ENCODE measurements at regions not wholly inside any gene's neighbourhood (a gene's known extent, or its start where the extent isn't known, plus 50 kb on each side); places are given as distances from the start of the nearest gene placed in this dataset.
"Not testable (repeated sequence)": the region's sequence is repeated elsewhere in the genome, so short reads cannot be mapped to it uniquely, and the experiment has no call there.

- H3K27ac ChIP-seq (ENCODE audit: low read length), result no peak overlapping the region
- H3K9ac ChIP-seq (ENCODE audit: low read length in 2 of 2), result no peak overlapping the region
- H3K9me3 ChIP-seq (ENCODE audit: control insufficient read depth in 2 of 2, low read length in 2 of 2), result no peaks in the 10 kb centered on the region
- no peak overlapping the region for H3K4me3 ChIP-seq (ENCODE audit: low read length in 2 of 2)
- no peaks in the 10 kb centered on the region for H3K27me3 ChIP-seq (ENCODE audit: control insufficient read depth in 1 of 2, insufficient read depth in 2 of 2, low read length in 2 of 2)
- H3K36me3 ChIP-seq (ENCODE audit: control insufficient read depth in 2 of 2, insufficient read depth in 2 of 2, low read length in 2 of 2), result no peaks in the 10 kb centered on the region
- H3K4me1 ChIP-seq (ENCODE audit: control insufficient read depth, insufficient read depth, low read length), result no peaks in the 10 kb centered on the region
These were observed 150.0 kb upstream of the IGFBP3 start for GRCh38 chr7:46071076-46071475.

- Histone ChIP-seq H3K27ac (ENCODE audit: low read length) (no peak overlapping the region), H3K9ac (ENCODE audit: low read length in 2 of 2) (no peak overlapping the region), H3K4me3 (ENCODE audit: low read length in 2 of 2) (no peak overlapping the region), H3K27me3 (ENCODE audit: control insufficient read depth in 1 of 2, insufficient read depth in 2 of 2, low read length in 2 of 2) (no peaks in the 10 kb centered on the region), H3K36me3 (ENCODE audit: control insufficient read depth in 2 of 2, insufficient read depth in 2 of 2, low read length in 2 of 2) (no peaks in the 10 kb centered on the region), H3K9me3 (ENCODE audit: control insufficient read depth in 2 of 2, low read length in 2 of 2) (no peaks in the 10 kb centered on the region), H3K4me1 (ENCODE audit: control insufficient read depth, insufficient read depth, low read length) (no peaks in the 10 kb centered on the region)
These were observed 147.1 kb upstream of the IGFBP3 start for GRCh38 chr7:46068159-46068558.

GRCh38 chr7:46059308-46060020, 138.4 kb upstream of the IGFBP3 start:
- Histone ChIP-seq H3K4me3 (ENCODE audit: low read length in 2 of 2) (no peak overlapping the region), H3K4me1 (ENCODE audit: control insufficient read depth, insufficient read depth, low read length) (no peaks in the 10 kb centered on the region), H3K27ac (ENCODE audit: low read length) (no peak overlapping the region), H3K9ac (ENCODE audit: low read length in 2 of 2) (no peak overlapping the region), H3K9me3 (ENCODE audit: control insufficient read depth in 2 of 2, low read length in 2 of 2) (no peaks in the 10 kb centered on the region), H3K27me3 (ENCODE audit: control insufficient read depth in 1 of 2, insufficient read depth in 2 of 2, low read length in 2 of 2) (no peaks in the 10 kb centered on the region), H3K36me3 (ENCODE audit: control insufficient read depth in 2 of 2, insufficient read depth in 2 of 2, low read length in 2 of 2) (no peaks in the 10 kb centered on the region)

GRCh38 chr7:46058086-46058823, 137.2 kb upstream of the IGFBP3 start:
- no peaks in the 10 kb centered on the region for H3K27me3 ChIP-seq (ENCODE audit: control insufficient read depth in 1 of 2, insufficient read depth in 2 of 2, low read length in 2 of 2)
- H3K36me3 ChIP-seq (ENCODE audit: control insufficient read depth in 2 of 2, insufficient read depth in 2 of 2, low read length in 2 of 2), result no peaks in the 10 kb centered on the region
- no peaks in the 10 kb centered on the region for H3K4me1 ChIP-seq (ENCODE audit: control insufficient read depth, insufficient read depth, low read length)
- H3K9ac ChIP-seq (ENCODE audit: low read length in 2 of 2), result no peak overlapping the region
- no peak overlapping the region for H3K4me3 ChIP-seq (ENCODE audit: low read length in 2 of 2)
- no peaks in the 10 kb centered on the region for H3K9me3 ChIP-seq (ENCODE audit: control insufficient read depth in 2 of 2, low read length in 2 of 2)
- no peak overlapping the region for H3K27ac ChIP-seq (ENCODE audit: low read length)

GRCh38 chr7:46054915-46055314, 133.8 kb upstream of the IGFBP3 start:
- Histone ChIP-seq H3K4me3 (ENCODE audit: low read length in 2 of 2) (no peak overlapping the region), H3K36me3 (ENCODE audit: control insufficient read depth in 2 of 2, insufficient read depth in 2 of 2, low read length in 2 of 2) (no peaks in the 10 kb centered on the region), H3K27me3 (ENCODE audit: control insufficient read depth in 1 of 2, insufficient read depth in 2 of 2, low read length in 2 of 2) (no peaks in the 10 kb centered on the region), H3K27ac (ENCODE audit: low read length) (no peak overlapping the region), H3K4me1 (ENCODE audit: control insufficient read depth, insufficient read depth, low read length) (no peaks in the 10 kb centered on the region), H3K9ac (ENCODE audit: low read length in 2 of 2) (no peak overlapping the region), H3K9me3 (ENCODE audit: control insufficient read depth in 2 of 2, low read length in 2 of 2) (no peaks in the 10 kb centered on the region)

GRCh38 chr7:46054272-46054671, 133.2 kb upstream of the IGFBP3 start:
- Histone ChIP-seq H3K27ac (ENCODE audit: low read length) (no peak overlapping the region), H3K9me3 (ENCODE audit: control insufficient read depth in 2 of 2, low read length in 2 of 2) (no peaks in the 10 kb centered on the region), H3K27me3 (ENCODE audit: control insufficient read depth in 1 of 2, insufficient read depth in 2 of 2, low read length in 2 of 2) (no peaks in the 10 kb centered on the region), H3K4me1 (ENCODE audit: control insufficient read depth, insufficient read depth, low read length) (no peaks in the 10 kb centered on the region), H3K9ac (ENCODE audit: low read length in 2 of 2) (no peak overlapping the region), H3K4me3 (ENCODE audit: low read length in 2 of 2) (no peak overlapping the region), H3K36me3 (ENCODE audit: control insufficient read depth in 2 of 2, insufficient read depth in 2 of 2, low read length in 2 of 2) (no peaks in the 10 kb centered on the region)

- Histone ChIP-seq H3K9me3 (ENCODE audit: control insufficient read depth in 2 of 2, low read length in 2 of 2) (no peaks in the 10 kb centered on the region), H3K36me3 (ENCODE audit: control insufficient read depth in 2 of 2, insufficient read depth in 2 of 2, low read length in 2 of 2) (no peaks in the 10 kb centered on the region), H3K27ac (ENCODE audit: low read length) (no peak overlapping the region), H3K9ac (ENCODE audit: low read length in 2 of 2) (no peak overlapping the region), H3K27me3 (ENCODE audit: control insufficient read depth in 1 of 2, insufficient read depth in 2 of 2, low read length in 2 of 2) (no peaks in the 10 kb centered on the region), H3K4me1 (ENCODE audit: control insufficient read depth, insufficient read depth, low read length) (peaks cover 2% of the 10 kb centered on the region), H3K4me3 (ENCODE audit: low read length in 2 of 2) (peak overlapping the region in 1 of 2 donors; percentile 15)
These were observed 126.5 kb upstream of the IGFBP3 start for GRCh38 chr7:46047581-46047980.

GRCh38 chr7:46043338-46043737, 122.3 kb upstream of the IGFBP3 start:
- H3K27me3 ChIP-seq (ENCODE audit: control insufficient read depth in 1 of 2, insufficient read depth in 2 of 2, low read length in 2 of 2); H3K27ac ChIP-seq (ENCODE audit: low read length); H3K4me3 ChIP-seq (ENCODE audit: low read length in 2 of 2); H3K36me3 ChIP-seq (ENCODE audit: control insufficient read depth in 2 of 2, insufficient read depth in 2 of 2, low read length in 2 of 2); H3K4me1 ChIP-seq (ENCODE audit: control insufficient read depth, insufficient read depth, low read length); H3K9me3 ChIP-seq (ENCODE audit: control insufficient read depth in 2 of 2, low read length in 2 of 2); H3K9ac ChIP-seq (ENCODE audit: low read length in 2 of 2): not testable (repeated sequence)

- H3K9me3 ChIP-seq (ENCODE audit: control insufficient read depth in 2 of 2, low read length in 2 of 2); H3K36me3 ChIP-seq (ENCODE audit: control insufficient read depth in 2 of 2, insufficient read depth in 2 of 2, low read length in 2 of 2); H3K9ac ChIP-seq (ENCODE audit: low read length in 2 of 2); H3K27me3 ChIP-seq (ENCODE audit: control insufficient read depth in 1 of 2, insufficient read depth in 2 of 2, low read length in 2 of 2); H3K27ac ChIP-seq (ENCODE audit: low read length); H3K4me1 ChIP-seq (ENCODE audit: control insufficient read depth, insufficient read depth, low read length); H3K4me3 ChIP-seq (ENCODE audit: low read length in 2 of 2): not testable (repeated sequence)
These were observed 118.7 kb upstream of the IGFBP3 start for GRCh38 chr7:46039813-46040212.

GRCh38 chr7:46035166-46035565, 114.1 kb upstream of the IGFBP3 start:
- Histone ChIP-seq H3K4me3 (ENCODE audit: low read length in 2 of 2) (no peak overlapping the region), H3K36me3 (ENCODE audit: control insufficient read depth in 2 of 2, insufficient read depth in 2 of 2, low read length in 2 of 2) (no peaks in the 10 kb centered on the region), H3K4me1 (ENCODE audit: control insufficient read depth, insufficient read depth, low read length) (no peaks in the 10 kb centered on the region), H3K27ac (ENCODE audit: low read length) (no peak overlapping the region), H3K27me3 (ENCODE audit: control insufficient read depth in 1 of 2, insufficient read depth in 2 of 2, low read length in 2 of 2) (no peaks in the 10 kb centered on the region), H3K9ac (ENCODE audit: low read length in 2 of 2) (no peak overlapping the region), H3K9me3 (ENCODE audit: control insufficient read depth in 2 of 2, low read length in 2 of 2) (no peaks in the 10 kb centered on the region)

GRCh38 chr7:46034056-46034768, 113.1 kb upstream of the IGFBP3 start:
- Histone ChIP-seq H3K9me3 (ENCODE audit: control insufficient read depth in 2 of 2, low read length in 2 of 2) (no peaks in the 10 kb centered on the region), H3K27ac (ENCODE audit: low read length) (no peak overlapping the region), H3K36me3 (ENCODE audit: control insufficient read depth in 2 of 2, insufficient read depth in 2 of 2, low read length in 2 of 2) (no peaks in the 10 kb centered on the region), H3K9ac (ENCODE audit: low read length in 2 of 2) (no peak overlapping the region), H3K4me1 (ENCODE audit: control insufficient read depth, insufficient read depth, low read length) (no peaks in the 10 kb centered on the region), H3K27me3 (ENCODE audit: control insufficient read depth in 1 of 2, insufficient read depth in 2 of 2, low read length in 2 of 2) (no peaks in the 10 kb centered on the region), H3K4me3 (ENCODE audit: low read length in 2 of 2) (no peak overlapping the region)
